Glutamatergic neuron (in vitro differentiated cells): ENCODE measurements at regions not wholly inside any gene's neighbourhood (a gene's known extent, or its start where the extent isn't known, plus 50 kb on each side); places are given as distances from the start of the nearest gene placed in this dataset.
"Not testable (repeated sequence)": the region's sequence is repeated elsewhere in the genome, so short reads cannot be mapped to it uniquely, and the experiment has no call there.

Experiments
- DNase-seq: peaks from one replicate; pipeline ENCODE4 v3.0.0; 2022
- H3K27ac Mint-ChIP-seq: one replicate; pipeline ENCODE4 v1.8.0; 2020; ENCODE audit warnings: mild to moderate bottlenecking, mixed read lengths, inconsistent platforms; ENCODE audit not compliant: unreplicated experiment
- H3K27me3 Mint-ChIP-seq: one replicate; pipeline ENCODE4 v1.8.0; 2020; ENCODE audit warnings: mild to moderate bottlenecking, moderate library complexity, mixed read lengths, inconsistent platforms; ENCODE audit not compliant: unreplicated experiment
- H3K36me3 Mint-ChIP-seq: one replicate; pipeline ENCODE4 v1.8.0; 2020; ENCODE audit warnings: mild to moderate bottlenecking, mixed read lengths, inconsistent platforms; ENCODE audit not compliant: unreplicated experiment
- H3K4me1 Mint-ChIP-seq: one replicate; pipeline ENCODE4 v1.8.0; 2020; ENCODE audit warnings: mild to moderate bottlenecking, low read depth, mixed read lengths, inconsistent platforms; ENCODE audit not compliant: unreplicated experiment
- H3K4me3 Mint-ChIP-seq: one replicate; pipeline ENCODE4 v1.8.0; 2020; ENCODE audit warnings: mild to moderate bottlenecking, mixed read lengths, inconsistent platforms; ENCODE audit not compliant: unreplicated experiment
- H3K9me3 Mint-ChIP-seq: one replicate; pipeline ENCODE4 v1.8.0; 2020; ENCODE audit warnings: mild to moderate bottlenecking, moderate library complexity, mixed read lengths, inconsistent platforms; ENCODE audit not compliant: unreplicated experiment
- TF ChIP-seq, protein P1 (sequence below): fragments of 200-600 bp; sonication (generic); IDR thresholded peaks from one replicate; pipeline ENCODE4 v1.5.0; 2021; ENCODE audit not compliant: partially characterized antibody, unreplicated experiment

DNA sequence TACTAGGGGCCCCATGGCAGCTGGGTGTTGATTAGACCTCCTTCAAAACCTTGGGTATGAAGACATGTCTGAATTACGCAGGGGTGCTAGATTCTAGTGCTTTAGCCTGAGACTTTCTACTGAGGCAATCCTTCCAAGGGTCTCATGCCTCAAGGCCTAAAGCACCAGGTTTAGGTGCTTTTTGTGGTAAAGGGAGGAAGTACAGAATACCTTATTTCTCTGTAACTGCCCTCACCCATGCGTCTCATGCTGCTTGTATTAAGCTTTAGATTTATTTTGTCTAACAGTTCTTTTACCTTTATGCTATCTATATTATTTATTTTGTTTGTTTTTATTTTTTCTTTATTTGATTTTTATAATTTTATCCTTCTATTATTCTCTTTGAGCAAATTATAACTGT, 190.2 kb upstream of the GK2 start:
- Mint-ChIP-seq H3K4me1 (no peaks in the 10 kb centered on the region), H3K27ac (no peak overlapping the region), H3K4me3 (no peak overlapping the region)

DNA sequence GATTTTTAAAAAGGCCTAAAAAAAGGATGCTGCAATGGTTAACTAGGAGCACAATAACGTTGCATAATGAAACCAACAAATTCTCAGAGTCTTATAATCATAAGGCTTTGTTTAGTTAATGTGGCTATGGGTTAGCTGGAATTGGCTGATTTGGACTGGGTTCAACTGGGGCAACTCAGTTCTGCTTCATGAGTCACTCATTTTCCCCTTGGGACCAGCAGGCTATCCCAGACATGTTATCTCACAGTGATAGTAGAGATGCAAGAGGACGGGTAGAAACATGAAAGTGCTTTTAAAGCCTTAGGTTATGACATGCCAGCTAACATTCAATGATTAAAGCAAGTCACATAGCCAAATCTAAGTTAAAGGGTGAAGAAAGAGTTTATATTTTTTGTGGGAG, 189.2 kb upstream of the GK2 start:
- Mint-ChIP-seq H3K27me3 (no peaks in the 10 kb centered on the region), H3K4me3 (no peak overlapping the region), H3K36me3 (no peaks in the 10 kb centered on the region), H3K4me1 (no peaks in the 10 kb centered on the region), H3K27ac (no peak overlapping the region), H3K9me3 (no peaks in the 10 kb centered on the region)
- DNase-seq = no peak
- TF ChIP-seq, protein P1, sequence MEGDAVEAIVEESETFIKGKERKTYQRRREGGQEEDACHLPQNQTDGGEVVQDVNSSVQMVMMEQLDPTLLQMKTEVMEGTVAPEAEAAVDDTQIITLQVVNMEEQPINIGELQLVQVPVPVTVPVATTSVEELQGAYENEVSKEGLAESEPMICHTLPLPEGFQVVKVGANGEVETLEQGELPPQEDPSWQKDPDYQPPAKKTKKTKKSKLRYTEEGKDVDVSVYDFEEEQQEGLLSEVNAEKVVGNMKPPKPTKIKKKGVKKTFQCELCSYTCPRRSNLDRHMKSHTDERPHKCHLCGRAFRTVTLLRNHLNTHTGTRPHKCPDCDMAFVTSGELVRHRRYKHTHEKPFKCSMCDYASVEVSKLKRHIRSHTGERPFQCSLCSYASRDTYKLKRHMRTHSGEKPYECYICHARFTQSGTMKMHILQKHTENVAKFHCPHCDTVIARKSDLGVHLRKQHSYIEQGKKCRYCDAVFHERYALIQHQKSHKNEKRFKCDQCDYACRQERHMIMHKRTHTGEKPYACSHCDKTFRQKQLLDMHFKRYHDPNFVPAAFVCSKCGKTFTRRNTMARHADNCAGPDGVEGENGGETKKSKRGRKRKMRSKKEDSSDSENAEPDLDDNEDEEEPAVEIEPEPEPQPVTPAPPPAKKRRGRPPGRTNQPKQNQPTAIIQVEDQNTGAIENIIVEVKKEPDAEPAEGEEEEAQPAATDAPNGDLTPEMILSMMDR = no peak

More for the DNA sequence above, 190.2 kb upstream of the GK2 start:
- Mint-ChIP-seq H3K36me3 (no peaks in the 10 kb centered on the region), H3K27me3 (no peaks in the 10 kb centered on the region), H3K9me3 (no peaks in the 10 kb centered on the region)
- TF ChIP-seq, protein P1 = no peak
- DNase-seq = no peak

DNA sequence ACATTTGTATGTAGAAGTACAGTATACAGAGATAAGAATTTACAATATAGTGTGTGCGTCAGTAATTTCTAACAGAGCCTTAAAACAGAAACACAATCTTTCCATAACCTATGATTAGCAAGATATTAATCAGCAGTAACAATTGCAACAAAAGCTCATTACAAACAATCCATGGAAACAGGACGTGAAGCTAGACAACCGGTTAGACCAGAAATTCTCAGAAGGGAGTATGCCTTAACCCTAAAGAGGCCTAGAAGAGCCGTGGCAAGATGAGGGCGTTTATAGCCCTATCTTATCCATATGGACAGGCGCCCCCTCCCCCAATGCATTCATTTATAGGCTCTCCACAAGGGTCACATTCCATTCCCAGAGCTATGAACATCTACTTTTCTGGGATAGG, 184.2 kb upstream of the GK2 start:
- H3K27me3 Mint-ChIP-seq, H3K4me1 Mint-ChIP-seq, H3K9me3 Mint-ChIP-seq, H3K27ac Mint-ChIP-seq, H3K4me3 Mint-ChIP-seq, H3K36me3 Mint-ChIP-seq, DNase-seq: not testable (repeated sequence)

DNA sequence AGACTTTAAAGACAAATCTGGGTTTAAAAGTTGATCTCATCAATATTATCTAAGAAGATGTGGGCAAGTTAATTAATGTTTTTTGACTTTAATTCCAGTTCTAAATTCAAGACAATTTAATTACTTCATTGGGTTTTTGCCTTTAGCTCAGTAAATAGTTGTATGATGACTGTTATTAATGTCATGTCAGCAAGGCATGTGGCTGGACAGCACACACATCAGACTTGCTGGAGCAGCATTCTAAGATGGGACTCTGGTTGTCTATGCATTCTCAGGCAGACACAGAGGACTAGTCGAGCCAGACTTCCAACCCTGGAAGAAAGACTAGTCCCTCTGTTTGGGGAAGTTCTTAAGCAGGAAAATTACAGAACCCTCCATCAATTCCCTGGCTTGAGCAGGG, 180.7 kb upstream of the GK2 start:
- Mint-ChIP-seq H3K27me3 (peaks cover 3% of the 10 kb centered on the region), H3K9me3 (peaks cover 1% of the 10 kb centered on the region), H3K4me1 (no peaks in the 10 kb centered on the region), H3K27ac (peak overlapping the region; percentile 17), H3K4me3 (no peak overlapping the region), H3K36me3 (no peaks in the 10 kb centered on the region)
- no peak for DNase-seq
- TF ChIP-seq, protein P1 = no peak

DNA sequence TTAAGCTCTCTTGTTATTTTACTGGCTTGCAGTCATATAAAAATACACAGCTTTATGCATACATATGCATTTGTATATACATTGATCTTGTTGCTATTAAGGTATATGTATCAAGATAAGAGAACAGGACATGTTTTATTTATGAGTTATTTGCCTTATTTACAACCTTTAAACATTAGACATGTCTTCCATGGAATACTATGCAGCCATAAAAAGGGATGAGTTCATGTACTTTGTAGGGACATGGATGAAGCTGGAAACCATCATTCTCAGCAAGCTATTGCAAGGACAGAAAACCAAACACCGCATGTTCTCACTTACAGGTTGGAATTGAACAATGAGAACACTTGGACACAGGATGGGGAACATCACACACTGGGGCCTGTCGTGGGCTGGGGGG, 179.2 kb upstream of the GK2 start:
- not testable (repeated sequence) for H3K9me3 Mint-ChIP-seq, H3K4me3 Mint-ChIP-seq, H3K27me3 Mint-ChIP-seq, H3K36me3 Mint-ChIP-seq, H3K27ac Mint-ChIP-seq, DNase-seq, H3K4me1 Mint-ChIP-seq

DNA sequence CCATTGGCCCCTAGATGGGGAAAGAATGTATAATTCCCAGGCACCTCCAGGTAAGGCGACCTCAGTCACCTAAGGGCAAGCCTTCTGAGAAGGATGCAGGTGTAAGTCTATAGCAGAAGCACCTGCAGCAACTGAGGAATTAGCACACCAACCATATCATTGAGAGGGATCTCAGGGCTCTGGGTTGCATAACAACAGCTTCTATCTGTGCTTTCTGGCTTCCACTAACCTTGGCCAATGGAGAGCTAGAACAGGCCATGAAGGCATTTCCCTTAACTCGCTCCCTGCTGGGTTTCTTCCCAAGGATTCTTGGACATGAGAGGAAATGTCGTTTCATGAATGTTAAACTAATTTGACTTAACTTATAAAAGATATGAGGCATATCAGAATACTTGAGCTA, 177.8 kb upstream of the GK2 start:
- no peaks in the 10 kb centered on the region for H3K36me3 Mint-ChIP-seq
- H3K9me3 Mint-ChIP-seq = peaks cover 1% of the 10 kb centered on the region
- H3K27ac Mint-ChIP-seq = no peak overlapping the region
- peaks cover 3% of the 10 kb centered on the region for H3K27me3 Mint-ChIP-seq
- peaks cover 1% of the 10 kb centered on the region for H3K4me1 Mint-ChIP-seq
- TF ChIP-seq, protein P1 = no peak
- H3K4me3 Mint-ChIP-seq = no peak overlapping the region
- DNase-seq = no peak
